ENCODE measurements at regions not wholly inside any gene's neighbourhood (a gene's known extent, or its start where the extent isn't known, plus 50 kb on each side); places are given as distances from the start of the nearest gene placed in this dataset.

DNA sequence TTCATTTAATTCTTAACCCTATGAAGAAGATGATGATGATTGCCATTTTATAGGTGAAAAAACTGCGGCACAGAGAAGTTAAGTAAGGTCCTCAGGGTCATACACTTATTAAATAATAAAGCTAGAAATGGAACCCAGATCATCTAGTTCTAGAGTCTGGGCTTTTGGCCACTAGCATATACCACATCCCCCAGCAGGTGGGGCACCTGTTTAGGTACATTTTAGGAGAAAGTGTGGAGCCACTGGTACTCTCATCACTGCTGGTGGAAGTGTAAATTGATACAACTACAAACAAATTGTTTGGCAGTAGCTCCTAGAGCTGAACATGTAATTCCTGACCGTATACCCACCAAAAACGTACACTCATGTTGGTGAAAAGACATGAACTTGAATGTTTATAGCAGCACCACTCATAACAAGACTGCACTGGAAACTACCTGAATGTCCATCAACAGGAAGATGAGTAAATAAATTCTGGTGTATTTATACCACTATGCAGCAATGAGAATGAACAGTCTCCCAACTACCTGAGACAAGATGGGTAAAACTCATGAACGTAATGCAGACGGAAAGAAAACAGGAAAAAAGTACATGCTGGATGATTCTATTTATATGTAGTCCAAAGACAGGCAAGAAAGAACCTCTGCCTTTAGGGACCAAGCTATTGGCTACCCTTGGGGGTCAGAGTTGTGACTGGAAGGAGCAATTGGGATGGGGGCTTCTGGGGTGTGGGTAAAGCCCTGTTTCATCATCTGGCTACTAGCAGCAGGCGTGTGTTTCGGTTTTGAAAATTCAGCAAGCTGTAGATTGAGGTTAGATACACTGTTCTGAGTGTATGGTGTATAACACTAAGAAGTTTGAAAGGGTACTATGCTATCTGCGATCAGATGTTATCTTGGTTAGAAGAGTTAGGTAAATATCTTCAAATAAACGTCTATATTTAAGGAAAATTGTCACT is 72.3 kb upstream of the ADGRG2 start:
- in situ Hi-C loops (cut with MboI; ENCODE audit: low sequenced_read_pairs, unreplicated experiment), result no loop called here
- no peak for DNase-seq (ENCODE audit: low spot score)
- TF ChIP-seq, protein P1, sequence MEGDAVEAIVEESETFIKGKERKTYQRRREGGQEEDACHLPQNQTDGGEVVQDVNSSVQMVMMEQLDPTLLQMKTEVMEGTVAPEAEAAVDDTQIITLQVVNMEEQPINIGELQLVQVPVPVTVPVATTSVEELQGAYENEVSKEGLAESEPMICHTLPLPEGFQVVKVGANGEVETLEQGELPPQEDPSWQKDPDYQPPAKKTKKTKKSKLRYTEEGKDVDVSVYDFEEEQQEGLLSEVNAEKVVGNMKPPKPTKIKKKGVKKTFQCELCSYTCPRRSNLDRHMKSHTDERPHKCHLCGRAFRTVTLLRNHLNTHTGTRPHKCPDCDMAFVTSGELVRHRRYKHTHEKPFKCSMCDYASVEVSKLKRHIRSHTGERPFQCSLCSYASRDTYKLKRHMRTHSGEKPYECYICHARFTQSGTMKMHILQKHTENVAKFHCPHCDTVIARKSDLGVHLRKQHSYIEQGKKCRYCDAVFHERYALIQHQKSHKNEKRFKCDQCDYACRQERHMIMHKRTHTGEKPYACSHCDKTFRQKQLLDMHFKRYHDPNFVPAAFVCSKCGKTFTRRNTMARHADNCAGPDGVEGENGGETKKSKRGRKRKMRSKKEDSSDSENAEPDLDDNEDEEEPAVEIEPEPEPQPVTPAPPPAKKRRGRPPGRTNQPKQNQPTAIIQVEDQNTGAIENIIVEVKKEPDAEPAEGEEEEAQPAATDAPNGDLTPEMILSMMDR (IDR thresholded peaks at IDR 0.05; ENCODE audit: borderline replicate concordance, control extremely low read depth, extremely low read depth, insufficient read depth, missing control alignments), result no peak

DNA sequence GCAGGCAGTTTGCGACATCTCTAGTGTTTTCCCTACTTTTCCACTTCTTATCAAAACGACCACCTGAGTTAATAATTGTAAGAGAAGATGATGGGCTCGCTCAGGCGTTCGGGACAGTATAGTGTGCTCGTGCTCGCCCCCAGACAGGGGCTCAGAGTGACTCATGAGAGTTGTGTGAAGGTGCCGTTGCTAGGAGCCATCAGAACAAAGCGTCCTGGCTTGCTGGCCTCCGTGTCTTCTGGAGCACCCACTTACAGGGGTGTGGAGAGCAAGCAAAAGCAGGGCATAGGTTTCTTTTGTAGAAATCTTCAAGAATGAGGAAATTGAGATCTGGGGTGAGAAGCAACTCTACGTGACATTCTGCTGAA is 73.0 kb upstream of the ADGRG2 start:
- no peak for DNase-seq (ENCODE audit: low spot score)
- in situ Hi-C loops (cut with MboI; ENCODE audit: low sequenced_read_pairs, unreplicated experiment), result no loop called here
- TF ChIP-seq, protein P1 (IDR thresholded peaks at IDR 0.05; ENCODE audit: borderline replicate concordance, control extremely low read depth, extremely low read depth, insufficient read depth, missing control alignments), result no peak

DNA sequence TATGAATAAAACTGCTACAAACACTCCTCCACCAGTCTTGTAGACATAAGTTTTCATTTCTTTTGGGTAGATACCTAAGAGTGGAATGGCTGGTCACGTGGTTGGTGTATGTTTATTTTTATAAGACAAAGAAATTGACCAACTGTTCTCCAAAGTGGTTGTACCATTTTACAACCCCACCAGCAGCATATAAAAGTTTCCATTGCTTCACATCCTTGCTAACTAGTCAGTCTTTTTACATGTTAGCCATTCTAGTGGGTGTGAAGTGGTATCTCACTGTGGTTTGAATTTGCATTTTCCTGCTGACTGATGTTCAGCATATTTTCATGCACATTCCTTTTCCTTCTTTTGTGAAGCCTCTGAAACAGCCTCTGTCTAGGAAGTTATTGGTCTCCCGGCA is 76.2 kb upstream of the ADGRG2 start:
- in situ Hi-C loops (cut with MboI; ENCODE audit: low sequenced_read_pairs, unreplicated experiment), result no loop called here

DNA sequence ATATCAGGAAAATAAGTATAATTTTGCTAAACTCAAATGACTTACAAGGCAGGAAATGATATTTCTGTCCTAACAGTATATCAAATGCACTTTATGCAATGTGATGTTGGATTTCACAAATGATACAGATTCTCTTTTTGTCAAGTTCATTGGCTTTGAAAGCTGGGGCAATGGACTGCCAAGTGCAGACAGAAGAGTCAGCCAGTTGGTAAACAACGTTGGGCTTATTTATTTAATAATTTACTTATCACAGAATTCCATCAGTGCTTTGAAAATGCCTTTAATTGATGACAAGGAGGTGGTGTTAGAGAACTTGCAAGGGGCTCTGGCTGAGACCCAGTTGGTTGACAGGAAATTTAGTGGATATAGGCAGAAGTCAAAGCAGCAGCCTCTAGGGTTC is 79.9 kb upstream of the ADGRG2 start:
- TF ChIP-seq, protein P1 (IDR thresholded peaks at IDR 0.05; ENCODE audit: borderline replicate concordance, control extremely low read depth, extremely low read depth, insufficient read depth, missing control alignments), result no peak
- DNase-seq (ENCODE audit: low spot score), result no peak
- in situ Hi-C loops (cut with MboI; ENCODE audit: low sequenced_read_pairs, unreplicated experiment), result no loop called here

More for the DNA sequence above, 76.2 kb upstream of the ADGRG2 start:
- TF ChIP-seq, protein P1 (IDR thresholded peaks at IDR 0.05; ENCODE audit: borderline replicate concordance, control extremely low read depth, extremely low read depth, insufficient read depth, missing control alignments), result no peak
- no peak for DNase-seq (ENCODE audit: low spot score)

DNA sequence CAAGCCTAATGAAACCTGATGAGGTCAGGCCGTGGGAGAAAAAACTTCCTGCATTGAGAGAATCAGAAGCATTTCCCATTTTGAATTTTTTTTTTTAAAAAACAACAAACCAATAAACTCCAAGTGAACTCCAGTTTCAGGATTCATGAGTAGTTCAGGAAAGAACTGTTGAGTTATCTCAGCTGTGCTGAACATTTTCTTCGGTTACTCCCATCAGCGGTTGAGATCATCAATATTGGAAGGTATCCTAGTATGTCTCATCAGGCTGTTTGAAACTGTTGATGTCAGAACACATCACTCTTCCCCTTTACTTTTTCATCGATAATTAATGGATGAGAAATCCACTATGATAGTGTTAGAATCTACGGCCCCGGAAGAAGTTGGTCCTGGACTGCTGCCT is 82.4 kb upstream of the ADGRG2 start:
- in situ Hi-C loops (cut with MboI; ENCODE audit: low sequenced_read_pairs, unreplicated experiment), result no loop called here
- DNase-seq (ENCODE audit: low spot score), result no peak
- TF ChIP-seq, protein P1 (IDR thresholded peaks at IDR 0.05; ENCODE audit: borderline replicate concordance, control extremely low read depth, extremely low read depth, insufficient read depth, missing control alignments), result no peak

DNA sequence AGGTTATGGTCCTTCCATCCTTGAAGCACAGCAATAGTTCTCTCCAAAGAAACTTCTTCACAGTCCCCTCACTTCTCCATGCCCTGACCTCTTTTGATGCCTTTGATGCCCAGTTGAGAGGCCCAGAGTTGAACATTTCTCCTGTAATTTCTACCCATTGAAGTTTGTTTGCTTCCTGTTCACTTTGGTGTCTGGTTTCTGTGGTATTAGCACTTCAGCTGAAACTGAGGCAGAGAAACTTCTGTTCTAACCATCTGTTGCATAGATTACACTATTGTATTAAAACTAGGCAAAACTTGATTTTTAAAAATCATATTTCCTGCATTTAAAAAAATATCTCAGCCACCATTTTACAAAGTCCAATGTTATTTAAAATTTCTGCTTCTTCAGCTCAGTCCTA is 89.8 kb upstream of the ADGRG2 start:
- in situ Hi-C loops (cut with MboI; ENCODE audit: low sequenced_read_pairs, unreplicated experiment), result no loop called here
- no peak for DNase-seq (ENCODE audit: low spot score)
- TF ChIP-seq, protein P1 (IDR thresholded peaks at IDR 0.05; ENCODE audit: borderline replicate concordance, control extremely low read depth, extremely low read depth, insufficient read depth, missing control alignments), result no peak
